ENCODE measurements at regions not wholly inside any gene's neighbourhood (a gene's known extent, or its start where the extent isn't known, plus 50 kb on each side); places are given as distances from the start of the nearest gene placed in this dataset.

DNA sequence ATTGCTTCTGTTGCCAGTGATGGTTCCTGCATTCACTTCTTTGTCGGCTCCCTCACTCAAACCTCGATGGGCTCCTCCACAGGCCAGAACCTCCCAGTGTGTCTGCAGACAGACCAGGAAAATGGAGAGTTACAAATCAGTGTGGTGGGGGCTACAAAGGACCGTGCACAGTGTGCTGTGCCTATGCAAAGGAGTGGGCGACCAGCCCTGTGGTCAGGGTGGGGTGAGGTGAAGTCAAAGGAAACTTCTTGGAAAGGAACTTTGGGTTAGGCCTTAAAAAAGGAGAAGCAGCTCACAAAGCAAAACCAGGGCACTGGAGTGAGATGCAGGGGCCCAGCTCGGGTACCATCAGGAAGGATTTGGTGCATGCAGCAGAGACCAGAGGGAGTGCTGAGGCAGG, 304.3 kb upstream of the ZMIZ1 start:
- Mint-ChIP-seq H3K9me3 (ENCODE audit: unreplicated experiment) (no peaks in the 10 kb centered on the region), H3K27ac (ENCODE audit: unreplicated experiment) (no peak overlapping the region), H3K4me3 (ENCODE audit: unreplicated experiment) (no peak overlapping the region), H3K36me3 (ENCODE audit: unreplicated experiment) (no peaks in the 10 kb centered on the region), H3K4me1 (ENCODE audit: unreplicated experiment) (peaks cover 11% of the 10 kb centered on the region), H3K27me3 (ENCODE audit: unreplicated experiment) (no peaks in the 10 kb centered on the region)
- TF ChIP-seq CTCF (IDR thresholded peaks at IDR 0.05) = no peak
- DNase-seq (ENCODE audit: extremely low spot score, unreplicated experiment) = no peak

DNA sequence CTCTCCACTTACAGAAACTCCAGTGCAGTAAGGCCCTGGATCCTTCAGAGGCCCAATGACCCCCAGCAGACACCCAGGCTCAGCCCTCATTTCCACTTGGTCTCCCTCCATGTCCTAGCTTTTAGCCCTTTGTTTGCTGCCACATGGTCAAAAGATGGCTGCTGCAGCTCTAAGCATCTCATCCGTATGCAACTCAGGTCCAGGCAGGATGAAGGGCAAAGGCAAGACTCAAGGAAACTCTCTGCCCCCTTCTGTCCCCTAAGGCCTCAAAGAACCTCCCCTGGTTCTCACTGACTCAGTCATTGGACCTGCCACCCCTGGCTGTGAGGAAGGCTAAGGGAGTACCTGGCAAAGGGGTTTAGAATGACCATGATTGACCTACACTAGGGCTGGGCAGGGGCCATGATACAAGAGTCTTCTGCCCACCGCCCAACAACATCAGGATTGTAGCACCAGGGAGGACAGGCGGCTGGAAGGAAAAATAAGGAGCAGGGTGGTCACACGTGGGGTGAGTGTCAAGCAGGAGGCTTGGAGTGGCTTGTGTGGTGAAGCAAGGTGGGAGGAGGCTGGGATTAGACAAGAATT, 303.8 kb upstream of the ZMIZ1 start:
- DNase-seq (ENCODE audit: extremely low spot score, unreplicated experiment) = no peak
- peaks cover 11% of the 10 kb centered on the region for H3K4me1 Mint-ChIP-seq (ENCODE audit: unreplicated experiment)
- no peak overlapping the region for H3K4me3 Mint-ChIP-seq (ENCODE audit: unreplicated experiment)
- TF ChIP-seq CTCF (IDR thresholded peaks at IDR 0.05) = no peak
- H3K27me3 Mint-ChIP-seq (ENCODE audit: unreplicated experiment) = no peaks in the 10 kb centered on the region
- no peaks in the 10 kb centered on the region for H3K36me3 Mint-ChIP-seq (ENCODE audit: unreplicated experiment)
- H3K27ac Mint-ChIP-seq (ENCODE audit: unreplicated experiment) = no peak overlapping the region
- no peaks in the 10 kb centered on the region for H3K9me3 Mint-ChIP-seq (ENCODE audit: unreplicated experiment)

DNA sequence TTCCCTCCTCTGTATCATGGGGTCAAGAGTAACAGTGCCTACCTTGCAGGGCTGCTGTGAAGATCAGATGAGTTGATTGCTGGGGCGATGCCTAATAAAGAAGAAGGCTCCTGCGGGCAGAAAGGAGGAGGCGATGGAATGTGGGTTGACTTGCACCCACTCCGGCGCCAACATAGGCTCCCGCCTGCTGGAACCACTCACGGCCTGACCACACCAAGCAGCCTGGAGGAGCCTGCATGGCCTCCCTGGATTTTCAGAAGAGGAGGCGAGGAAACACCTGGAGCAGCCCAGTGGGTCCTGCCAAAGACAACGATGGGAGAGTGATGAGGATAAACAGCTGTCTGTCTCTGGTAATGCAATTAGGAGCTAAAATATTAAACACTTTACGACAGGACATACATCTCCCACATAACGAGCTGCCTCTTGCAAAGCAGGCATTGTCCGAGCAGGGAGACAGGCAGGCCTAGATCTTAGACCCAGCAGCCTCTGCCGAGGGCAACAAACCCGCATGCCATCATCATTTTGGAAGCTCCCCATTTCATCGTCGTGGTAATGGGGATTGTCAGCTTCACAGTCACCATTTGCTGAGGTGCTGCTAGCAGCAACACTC, 302.9 kb upstream of the ZMIZ1 start:
- H3K36me3 Mint-ChIP-seq (ENCODE audit: unreplicated experiment) = no peaks in the 10 kb centered on the region
- H3K4me1 Mint-ChIP-seq (ENCODE audit: unreplicated experiment) = peaks cover 11% of the 10 kb centered on the region
- H3K9me3 Mint-ChIP-seq (ENCODE audit: unreplicated experiment) = no peaks in the 10 kb centered on the region

DNA sequence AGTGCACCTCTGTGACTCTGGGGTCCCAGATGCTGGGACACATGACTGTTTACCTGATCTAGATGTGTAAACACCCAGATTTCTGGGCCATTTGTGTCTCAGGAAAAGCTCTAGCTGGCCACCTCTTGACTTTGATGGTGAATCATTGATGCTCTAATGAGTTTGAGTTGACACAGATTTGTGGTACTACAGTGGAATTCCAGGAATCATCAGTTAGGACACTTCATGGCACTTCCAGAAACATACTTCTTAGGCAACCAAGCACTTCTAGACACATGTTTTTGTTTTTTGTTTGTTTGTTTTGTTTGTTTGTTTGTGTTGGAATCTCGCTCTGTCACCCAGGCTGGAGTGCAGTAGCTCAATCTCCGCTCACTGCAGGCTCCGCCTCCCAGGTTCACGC, 302.2 kb upstream of the ZMIZ1 start:
- Mint-ChIP-seq H3K4me3 (ENCODE audit: unreplicated experiment) (no peak overlapping the region), H3K36me3 (ENCODE audit: unreplicated experiment) (no peaks in the 10 kb centered on the region), H3K9me3 (ENCODE audit: unreplicated experiment) (no peaks in the 10 kb centered on the region), H3K27ac (ENCODE audit: unreplicated experiment) (no peak overlapping the region), H3K4me1 (ENCODE audit: unreplicated experiment) (peaks cover 13% of the 10 kb centered on the region), H3K27me3 (ENCODE audit: unreplicated experiment) (no peaks in the 10 kb centered on the region)
- no peak for DNase-seq (ENCODE audit: extremely low spot score, unreplicated experiment)
- no peak for TF ChIP-seq CTCF (IDR thresholded peaks at IDR 0.05)

More for the DNA sequence above, 302.9 kb upstream of the ZMIZ1 start:
- no peak overlapping the region for H3K4me3 Mint-ChIP-seq (ENCODE audit: unreplicated experiment)
- DNase-seq (ENCODE audit: extremely low spot score, unreplicated experiment) = no peak
- no peak for TF ChIP-seq CTCF (IDR thresholded peaks at IDR 0.05)
- no peak overlapping the region for H3K27ac Mint-ChIP-seq (ENCODE audit: unreplicated experiment)
- no peaks in the 10 kb centered on the region for H3K27me3 Mint-ChIP-seq (ENCODE audit: unreplicated experiment)

DNA sequence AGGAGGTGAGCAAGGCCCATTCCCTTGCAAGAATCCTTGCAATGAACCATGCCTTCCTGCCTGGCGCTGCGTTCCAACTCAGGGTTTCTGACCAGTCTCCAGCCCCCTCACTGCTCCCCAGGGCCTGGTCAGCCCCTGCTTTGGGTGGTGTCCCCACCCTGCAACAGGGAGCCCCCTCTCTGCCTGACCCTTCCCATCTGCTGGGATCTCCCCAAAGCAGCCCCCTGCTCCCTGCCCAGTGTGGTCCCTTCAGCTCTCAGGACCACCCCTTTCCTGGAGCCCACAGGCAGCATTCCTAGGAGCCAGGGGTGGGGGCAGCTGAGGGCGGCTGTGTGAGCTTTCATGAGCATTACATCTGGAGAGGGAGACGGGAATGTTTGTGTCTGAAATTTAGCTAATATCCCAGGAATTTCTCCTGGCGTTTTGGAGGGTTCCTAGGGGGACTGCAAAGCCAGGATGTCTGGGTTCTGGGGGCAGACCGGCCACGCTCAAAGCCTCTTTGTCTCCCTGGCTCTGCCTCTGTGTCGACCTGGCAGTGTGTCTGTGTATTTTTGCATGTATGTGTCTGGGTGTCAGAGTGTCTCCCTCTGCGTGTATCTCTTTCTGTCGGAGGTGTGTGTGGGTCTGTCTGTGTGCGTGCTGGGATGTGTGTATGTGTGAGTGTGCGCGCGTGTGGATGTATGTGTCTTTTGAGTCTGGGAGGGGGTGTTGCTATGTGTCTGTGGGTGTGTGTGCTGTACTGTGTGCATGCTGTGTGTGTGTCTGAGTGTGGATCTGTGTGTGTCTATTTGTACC, 300.5 kb upstream of the ZMIZ1 start:
- no peaks in the 10 kb centered on the region for H3K36me3 Mint-ChIP-seq (ENCODE audit: unreplicated experiment)
- no peak for TF ChIP-seq CTCF (IDR thresholded peaks at IDR 0.05)
- no peak overlapping the region for H3K4me3 Mint-ChIP-seq (ENCODE audit: unreplicated experiment)
- no peak overlapping the region for H3K27ac Mint-ChIP-seq (ENCODE audit: unreplicated experiment)
- H3K4me1 Mint-ChIP-seq (ENCODE audit: unreplicated experiment) = peaks cover 21% of the 10 kb centered on the region
- DNase-seq (ENCODE audit: extremely low spot score, unreplicated experiment) = no peak
- H3K27me3 Mint-ChIP-seq (ENCODE audit: unreplicated experiment) = no peaks in the 10 kb centered on the region
- no peaks in the 10 kb centered on the region for H3K9me3 Mint-ChIP-seq (ENCODE audit: unreplicated experiment)
